ENCODE measurements at regions not wholly inside any gene's neighbourhood (a gene's known extent, or its start where the extent isn't known, plus 50 kb on each side); places are given as distances from the start of the nearest gene placed in this dataset.
"Not testable (repeated sequence)": the region's sequence is repeated elsewhere in the genome, so short reads cannot be mapped to it uniquely, and the experiment has no call there.

DNA sequence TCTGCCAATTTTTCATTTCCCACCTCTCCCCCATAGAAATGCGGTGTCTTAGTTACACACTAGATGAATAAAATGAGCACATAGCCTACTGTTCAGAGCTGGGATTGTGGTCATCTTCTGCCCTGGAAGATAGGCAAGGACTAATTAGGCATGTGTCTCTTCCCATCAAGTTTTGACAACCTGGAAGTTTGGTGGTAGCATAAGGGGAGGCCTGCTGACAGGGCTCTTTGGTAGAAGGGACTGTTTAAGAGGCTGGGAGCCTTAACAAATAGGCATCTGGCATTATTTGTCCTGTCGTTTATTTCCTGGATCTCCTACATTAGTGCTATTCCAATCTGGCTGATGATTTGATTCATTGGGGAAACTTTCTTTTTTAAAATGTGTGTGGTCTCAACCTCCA is 512.3 kb downstream of the ZNF385D start:
- DNase-seq (ENCODE audit: low read depth, low spot score) = no peak

DNA sequence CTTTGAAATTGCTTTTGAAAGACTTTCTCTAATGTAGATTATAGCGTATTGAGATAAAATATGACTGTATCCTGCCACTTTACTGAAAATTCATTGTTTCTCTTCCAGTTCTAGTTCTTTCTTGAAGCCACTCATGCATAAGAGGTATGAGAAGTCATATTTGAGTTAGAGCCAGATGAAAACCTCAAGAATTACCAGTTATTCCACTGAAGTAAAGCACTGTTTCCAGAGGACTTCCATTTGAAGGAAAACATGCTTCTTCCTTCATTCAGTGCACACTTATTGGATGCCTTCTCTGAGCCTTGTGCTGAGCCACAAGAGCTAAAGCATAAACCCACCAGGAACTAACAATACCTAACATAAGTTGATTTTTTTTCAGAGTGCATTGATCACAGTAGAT is 513.4 kb downstream of the ZNF385D start:
- no peak for DNase-seq (ENCODE audit: low read depth, low spot score)

DNA sequence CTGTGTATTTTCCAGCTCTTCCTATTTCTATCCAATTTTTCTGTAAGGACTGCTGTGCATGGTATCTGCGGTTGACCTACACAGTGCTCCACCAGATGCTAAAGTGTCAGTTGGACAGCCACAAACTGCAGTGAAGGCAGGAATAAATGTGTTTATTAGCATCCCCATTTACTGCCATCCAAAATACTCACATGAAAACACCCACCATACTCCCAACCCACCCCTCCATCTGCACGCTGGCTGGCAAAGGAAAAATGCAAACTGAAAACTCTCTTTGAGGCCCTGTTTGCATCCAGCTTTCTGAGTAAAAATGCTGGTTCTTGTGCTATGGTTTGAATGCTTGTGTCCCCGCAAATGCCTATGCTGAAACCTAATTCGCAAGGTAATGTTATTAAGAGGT is 515.5 kb downstream of the ZNF385D start:
- DNase-seq (ENCODE audit: low read depth, low spot score) = no peak

DNA sequence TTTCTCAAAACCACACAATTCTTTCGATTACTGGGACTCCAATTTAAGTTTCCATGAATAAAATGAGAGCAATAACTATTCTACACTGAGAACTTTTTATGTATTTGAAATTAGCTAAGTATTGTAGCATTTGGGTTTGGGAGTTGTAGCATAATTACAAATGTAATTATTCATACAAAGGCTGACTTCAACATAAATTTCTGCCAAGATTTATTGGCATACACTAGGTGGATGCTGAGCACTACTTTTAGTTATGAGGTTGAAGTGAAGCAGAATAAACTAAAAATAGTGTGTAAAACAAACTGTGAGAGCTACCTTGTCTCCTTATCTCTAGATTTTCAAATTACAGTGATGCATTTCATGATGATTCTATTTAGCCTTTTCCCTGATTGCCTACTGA is 516.1 kb downstream of the ZNF385D start:
- no peak for DNase-seq (ENCODE audit: low read depth, low spot score)

DNA sequence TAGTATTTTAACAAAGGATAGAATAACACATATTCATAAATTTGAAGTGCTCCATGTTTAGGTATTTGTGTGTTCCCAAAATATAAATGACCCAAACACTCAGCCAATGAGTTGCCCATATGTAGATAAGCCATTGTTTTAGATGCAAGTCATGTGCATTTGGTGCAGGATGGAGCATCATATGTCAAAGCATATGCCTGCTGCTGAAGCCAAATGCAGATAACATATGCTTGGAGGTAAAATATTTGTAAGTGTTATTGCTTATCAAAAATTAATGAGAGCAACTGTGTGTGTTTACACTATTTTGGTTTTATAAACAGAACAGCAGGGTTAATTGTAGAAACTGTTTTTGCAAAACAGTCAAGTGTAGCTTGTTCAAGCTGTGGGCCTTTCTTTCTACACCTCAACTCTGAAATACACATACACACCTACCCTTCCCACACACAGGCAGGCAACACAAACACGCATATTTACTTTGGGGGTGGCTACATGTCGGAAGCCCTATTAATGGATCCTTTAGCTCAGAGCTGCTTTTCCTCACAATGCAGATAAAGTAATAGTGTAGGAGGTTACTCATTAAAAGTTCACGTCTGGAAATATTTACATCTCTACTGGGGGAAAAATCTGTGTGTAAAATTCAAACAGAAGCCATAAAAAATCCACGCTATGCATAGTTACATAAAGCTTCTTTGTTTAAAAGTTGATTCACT is 521.4 kb downstream of the ZNF385D start:
- DNase-seq (ENCODE audit: low read depth, low spot score) = no peak

DNA sequence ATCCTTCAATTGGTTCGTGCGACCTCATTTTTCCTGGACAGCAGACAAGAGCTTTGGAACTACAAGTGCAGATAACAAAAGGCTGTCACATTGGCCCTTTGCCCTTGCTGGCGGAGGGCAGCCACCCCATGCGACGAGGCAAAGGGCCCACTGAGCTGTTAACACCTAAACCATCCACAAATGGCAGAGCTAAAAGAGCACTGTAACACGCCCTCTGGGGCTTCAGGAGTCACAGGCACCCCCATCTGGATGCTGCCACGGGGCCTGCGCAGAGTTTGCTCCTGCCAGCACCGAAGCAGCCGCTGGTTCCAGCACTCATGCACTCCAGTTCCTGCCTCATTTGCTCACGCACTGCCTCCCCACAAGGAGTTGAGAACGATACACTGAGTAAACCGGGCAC is 524.9 kb downstream of the ZNF385D start:
- DNase-seq (ENCODE audit: low read depth, low spot score) = no peak

DNA sequence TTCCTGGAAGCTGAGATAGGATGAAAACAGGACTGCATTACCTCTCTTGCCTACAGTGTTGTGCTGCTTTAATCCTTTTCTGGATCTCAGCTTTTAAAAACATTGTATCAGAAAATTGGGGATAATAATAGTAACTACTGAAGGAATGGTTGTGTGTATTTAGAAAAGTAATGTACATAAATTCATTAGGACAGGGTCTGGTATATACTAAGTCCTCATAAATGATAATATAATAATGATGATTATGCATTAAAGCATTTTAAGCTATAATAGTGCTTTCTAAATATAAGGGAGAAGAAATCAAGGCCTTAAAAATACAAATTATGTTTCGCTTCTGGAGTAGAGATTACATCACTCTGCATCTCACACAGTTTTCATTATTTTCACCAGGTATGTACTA is 530.1 kb downstream of the ZNF385D start:
- no peak for DNase-seq (ENCODE audit: low read depth, low spot score)

DNA sequence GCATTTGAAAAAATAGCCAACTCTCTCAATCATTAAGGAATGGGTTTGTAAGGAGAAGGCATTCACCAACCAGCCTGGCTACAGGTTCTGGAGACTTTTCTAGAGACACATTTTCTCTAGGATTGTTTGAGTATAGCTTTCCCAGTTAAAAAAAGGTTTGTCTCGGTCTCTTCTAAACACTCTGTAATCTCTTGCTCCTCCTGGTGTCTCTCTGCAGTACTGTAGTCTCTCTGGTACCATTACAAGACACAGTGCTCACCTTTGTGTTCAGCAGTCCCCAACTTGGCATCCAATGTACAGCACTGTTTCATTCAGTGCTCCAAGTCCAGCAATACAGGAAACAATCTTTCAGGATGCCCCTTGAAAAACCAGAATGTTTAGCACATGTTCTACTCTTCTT is 534.4 kb downstream of the ZNF385D start:
- no peak for DNase-seq (ENCODE audit: low read depth, low spot score)

DNA sequence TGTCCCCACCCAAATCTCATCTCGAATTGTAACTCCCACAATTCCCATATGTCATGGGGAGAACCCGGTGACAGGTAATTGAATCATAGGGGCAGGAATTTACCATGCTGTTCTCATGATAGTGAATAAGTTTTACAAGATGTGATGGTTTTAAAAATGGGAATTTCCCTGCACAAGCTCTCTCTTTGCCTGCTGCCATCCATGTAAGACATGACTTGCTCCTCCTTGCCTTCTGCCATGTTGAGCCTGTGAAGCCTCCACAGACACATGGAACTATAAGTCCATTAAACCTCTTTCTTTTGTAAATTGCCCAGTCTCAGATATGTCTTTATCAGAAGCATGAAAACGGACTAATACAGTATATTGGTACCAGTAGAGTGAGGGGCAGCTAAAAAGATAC is 546.9 kb downstream of the ZNF385D start:
- DNase-seq (ENCODE audit: low read depth, low spot score) = not testable (repeated sequence)

DNA sequence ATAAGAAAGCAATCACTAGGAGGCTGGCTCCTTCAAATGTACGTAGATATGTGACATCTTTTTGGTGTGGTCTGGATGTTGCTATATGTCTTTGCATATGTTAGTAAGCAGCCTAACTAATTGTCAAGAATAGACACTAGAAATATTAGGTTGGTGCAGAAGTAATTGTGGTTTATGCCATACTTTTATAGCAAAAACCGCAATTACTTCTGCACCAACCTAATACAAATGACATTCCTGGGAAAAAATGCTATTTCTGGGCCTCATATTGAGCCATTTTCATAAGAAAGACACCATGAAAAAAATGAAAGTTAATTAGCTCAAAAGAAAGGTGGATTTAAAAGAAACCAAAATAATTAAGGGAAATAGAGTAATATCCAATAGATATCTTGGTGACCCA is 555.8 kb downstream of the ZNF385D start:
- DNase-seq (ENCODE audit: low read depth, low spot score) = no peak

DNA sequence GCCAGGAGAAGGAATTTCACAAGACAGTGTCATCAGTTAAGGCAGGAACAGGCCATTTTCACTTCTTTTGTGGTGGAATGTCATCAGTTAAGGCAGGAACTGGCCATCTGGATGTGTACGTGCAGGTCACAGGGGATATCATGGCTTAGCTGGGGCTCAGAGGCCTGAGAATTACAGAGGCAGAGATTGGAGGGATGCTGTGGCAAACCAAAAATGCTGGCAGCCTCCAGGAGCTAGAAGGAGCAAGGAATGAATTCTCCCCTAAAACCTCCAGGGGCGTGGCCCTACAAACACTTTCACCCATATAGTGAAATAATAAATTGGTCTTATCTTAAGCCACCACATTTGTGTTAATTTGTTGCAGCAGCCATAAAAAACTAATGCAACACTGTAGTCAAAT is 557.0 kb downstream of the ZNF385D start:
- DNase-seq (ENCODE audit: low read depth, low spot score) = not testable (repeated sequence)

DNA sequence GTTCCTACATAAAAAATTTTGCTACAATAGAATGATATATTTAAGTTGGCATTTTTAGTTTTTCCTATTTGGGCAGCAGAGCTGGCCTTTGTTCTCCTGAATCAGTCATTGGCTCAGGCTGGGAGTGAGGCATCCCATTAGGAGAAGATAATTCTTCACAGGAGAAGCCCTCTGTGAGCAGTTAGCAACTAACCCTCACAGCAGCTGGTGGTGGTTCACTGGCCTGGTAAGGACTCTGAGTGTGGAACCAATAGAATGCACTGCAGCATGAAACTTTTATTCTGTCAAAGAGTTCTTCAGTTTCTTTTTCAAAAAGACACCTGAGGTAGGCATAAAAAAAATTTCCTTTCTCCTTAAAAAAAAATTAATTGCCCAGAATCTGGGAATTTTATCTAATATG is 562.6 kb downstream of the ZNF385D start:
- no peak for DNase-seq (ENCODE audit: low read depth, low spot score)

DNA sequence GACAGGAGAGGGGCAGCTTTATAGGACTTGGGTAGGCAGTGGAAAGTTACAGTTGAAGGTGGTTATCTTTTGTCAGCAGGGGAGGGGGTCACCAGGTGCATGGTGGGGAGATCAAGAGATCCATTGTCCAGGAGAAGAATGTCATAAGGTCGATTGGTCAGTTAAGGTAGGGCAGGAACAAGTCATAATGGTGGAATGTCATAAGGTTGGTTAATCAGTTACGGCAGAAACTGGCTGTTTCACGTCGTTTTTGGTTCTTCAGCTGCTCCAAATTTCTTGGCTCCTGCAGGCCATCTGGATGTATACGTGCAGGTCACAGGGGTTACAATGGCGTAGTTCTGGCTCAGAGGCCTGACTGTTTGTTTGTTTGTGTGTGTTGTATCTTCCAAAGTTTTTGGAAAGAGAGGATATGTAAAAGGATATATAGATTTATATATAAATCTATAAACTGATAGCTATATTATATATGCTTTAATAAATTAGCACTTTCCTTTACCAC is 565.1 kb downstream of the ZNF385D start:
- DNase-seq (ENCODE audit: low read depth, low spot score) = no peak

DNA sequence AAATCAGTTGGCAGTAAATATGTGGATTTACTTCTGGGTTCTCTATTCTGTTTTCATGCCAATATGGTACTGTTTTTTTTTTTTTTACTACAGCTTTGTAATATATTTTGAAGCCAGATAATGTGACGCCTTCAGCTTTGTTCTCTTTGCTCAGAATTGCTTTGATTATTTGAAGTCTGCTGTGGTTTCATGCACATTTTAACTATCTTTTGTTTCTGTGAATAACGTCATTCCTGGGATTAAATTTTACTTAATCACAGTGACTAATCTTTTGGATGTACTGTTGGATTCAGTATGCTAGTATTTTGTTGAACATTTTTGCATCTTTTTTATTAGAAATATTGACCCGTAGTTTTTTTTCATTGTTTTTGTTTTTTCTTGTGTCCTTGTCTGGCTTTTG is 576.5 kb downstream of the ZNF385D start:
- no peak for DNase-seq (ENCODE audit: low read depth, low spot score)

DNA sequence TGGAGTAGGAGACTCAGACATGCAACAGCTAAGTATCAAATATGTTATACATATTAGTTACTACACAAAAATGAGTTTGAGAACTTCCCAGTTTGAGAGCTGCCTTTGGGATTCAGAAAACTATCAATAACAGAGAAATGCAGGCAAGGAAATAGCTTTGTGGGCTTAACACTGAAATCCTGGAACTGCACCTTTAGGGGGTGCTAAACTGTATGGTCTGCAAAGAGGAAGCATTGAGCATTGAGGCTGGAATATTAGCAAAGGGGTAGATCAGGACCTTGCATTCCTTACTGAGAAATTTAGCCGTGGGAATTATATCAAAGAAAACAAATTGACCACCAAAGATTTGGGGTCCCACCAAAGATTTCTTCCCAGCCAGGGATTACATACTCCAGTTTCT is 580.0 kb downstream of the ZNF385D start:
- DNase-seq (ENCODE audit: low read depth, low spot score) = no peak

DNA sequence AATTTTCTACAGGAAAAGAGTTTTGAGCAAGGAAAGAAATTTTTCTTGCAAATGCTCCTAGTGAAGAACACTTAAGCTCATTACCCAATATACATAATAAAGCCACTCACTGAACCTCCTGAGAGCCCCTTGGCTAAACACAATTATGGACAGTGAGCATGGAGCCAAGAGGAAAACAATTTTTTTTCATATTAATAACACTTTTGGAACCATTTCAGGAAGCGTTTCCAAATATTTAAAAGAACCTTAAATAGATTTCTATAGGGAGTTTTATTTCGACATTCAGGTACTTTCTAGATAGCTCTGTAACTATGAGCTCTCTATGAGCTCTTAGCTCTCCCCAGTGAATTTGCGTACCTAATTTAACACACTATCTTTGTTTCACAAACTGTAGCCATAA is 581.1 kb downstream of the ZNF385D start:
- no peak for DNase-seq (ENCODE audit: low read depth, low spot score)

DNA sequence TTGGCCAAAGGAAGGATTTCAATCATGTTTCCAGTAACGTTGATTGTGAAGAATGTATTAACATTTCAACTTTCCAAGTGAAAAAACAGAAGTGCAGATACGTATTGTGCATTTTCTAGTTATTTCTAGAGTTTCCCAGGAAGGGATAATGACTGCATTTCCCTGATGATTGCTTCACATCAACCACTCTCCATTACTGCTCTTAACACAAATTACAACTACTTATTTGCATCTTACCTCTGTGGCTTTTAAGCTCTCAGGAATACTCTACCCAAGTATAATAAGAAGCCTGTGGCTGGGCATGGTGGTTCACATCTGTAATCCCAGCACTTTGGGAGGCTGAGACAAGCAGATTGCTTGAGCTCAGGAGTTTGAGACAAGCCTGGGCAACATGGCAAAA is 582.5 kb downstream of the ZNF385D start:
- DNase-seq (ENCODE audit: low read depth, low spot score) = no peak

DNA sequence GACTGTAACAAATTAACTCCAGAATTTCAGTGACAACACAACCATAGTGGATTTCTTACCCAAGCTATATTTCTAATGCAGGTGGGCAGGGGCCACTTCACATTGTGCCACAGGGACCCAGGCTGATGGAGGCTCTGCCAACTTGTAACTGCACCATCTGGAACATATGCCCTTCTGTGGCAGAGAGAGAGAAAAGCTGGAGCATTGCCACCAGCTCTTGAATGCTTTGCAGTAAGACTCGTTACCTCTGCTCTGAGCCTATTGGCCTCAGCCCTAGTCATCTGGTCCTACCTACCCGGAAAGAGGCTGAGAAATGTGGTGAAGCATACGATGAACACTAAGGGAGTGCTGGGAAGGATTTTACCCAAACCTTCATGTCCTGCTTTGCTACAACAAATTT is 587.1 kb downstream of the ZNF385D start:
- no peak for DNase-seq (ENCODE audit: low read depth, low spot score)

DNA sequence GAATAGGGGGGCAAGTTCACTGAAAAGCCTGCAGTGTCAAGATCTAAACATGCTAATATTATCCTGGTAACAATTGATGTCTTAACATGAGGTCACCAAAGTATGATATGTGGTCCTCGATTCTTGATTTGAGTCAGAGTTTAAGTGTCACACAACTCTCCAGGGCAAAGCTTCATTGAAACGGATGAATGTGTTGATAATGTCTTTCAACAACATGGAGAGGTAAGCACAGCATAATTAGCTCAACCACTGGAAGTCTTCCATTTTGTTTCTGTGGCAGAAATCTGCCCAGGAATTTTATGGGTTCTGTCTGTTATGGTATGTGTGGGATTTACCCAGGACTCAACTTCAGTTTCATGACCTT is 591.5 kb downstream of the ZNF385D start:
- no peak for DNase-seq (ENCODE audit: low read depth, low spot score)

DNA sequence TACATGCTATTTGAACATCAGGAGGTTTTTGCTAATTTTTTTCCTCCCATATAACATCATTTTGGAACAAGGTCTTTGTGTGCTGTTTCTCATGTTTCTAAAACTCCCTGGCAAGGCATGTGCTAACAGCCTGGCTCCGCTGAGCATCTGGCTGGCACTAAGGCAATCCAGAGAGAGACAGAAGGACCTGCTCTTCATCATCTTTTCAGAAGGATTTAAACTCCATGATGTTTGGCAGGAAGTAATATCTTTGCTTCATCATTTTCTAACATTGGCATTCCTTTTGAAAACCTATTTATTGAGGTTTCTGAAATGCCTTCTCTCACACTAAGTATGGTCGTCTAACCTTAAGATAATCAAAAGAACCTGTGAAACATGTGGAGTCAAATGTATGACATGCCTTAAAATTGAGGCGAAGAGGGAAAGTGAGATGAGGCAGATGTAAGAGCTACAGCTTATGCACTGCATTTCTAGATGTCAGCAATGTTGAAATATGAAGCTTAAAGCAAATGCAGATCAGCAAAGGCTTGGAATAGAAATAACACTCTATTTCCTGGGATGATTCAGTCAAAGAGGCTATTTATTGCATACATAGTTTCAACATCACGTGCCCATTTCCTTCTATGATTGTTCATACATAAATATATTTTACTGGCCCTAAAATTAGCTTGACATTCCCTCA is 592.0 kb downstream of the ZNF385D start:
- DNase-seq (ENCODE audit: low read depth, low spot score) = no peak

DNA sequence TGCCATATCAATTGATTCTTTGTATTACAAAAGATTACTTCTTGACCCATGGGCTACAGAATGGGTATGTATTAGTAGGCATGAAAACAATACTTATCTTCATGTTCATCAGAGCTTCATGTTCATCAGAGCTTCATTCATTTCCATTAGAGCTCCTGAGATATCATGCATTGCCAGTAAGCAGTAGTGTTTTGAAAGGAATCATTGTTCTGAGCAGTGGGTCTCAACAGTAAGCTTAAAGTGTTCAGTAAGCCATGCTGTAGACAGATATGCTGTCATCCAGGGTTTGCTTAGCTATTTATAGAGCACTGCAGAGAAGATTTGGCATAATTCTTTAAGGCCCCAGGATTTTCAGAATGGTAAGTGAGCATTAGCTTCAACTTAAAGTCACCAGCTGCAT is 596.1 kb downstream of the ZNF385D start:
- no peak for DNase-seq (ENCODE audit: low read depth, low spot score)

DNA sequence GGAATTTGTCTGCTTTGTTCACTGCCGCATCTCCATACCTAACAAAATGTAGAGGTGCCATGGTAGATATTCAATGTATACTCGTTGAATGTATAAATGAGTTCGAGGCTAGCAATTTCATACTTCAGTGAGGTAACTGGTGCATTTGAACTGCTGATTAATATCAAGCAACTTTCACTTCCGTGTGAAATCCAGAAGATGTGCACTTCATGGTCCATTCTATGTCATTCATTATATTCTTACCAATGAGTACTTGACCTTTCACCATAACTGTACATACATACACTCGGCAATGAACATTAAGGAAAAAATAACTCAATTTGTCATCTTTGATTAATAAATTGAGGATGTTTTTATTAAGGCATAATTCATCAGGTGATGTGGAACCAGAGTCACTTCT is 598.5 kb downstream of the ZNF385D start:
- no peak for DNase-seq (ENCODE audit: low read depth, low spot score)

DNA sequence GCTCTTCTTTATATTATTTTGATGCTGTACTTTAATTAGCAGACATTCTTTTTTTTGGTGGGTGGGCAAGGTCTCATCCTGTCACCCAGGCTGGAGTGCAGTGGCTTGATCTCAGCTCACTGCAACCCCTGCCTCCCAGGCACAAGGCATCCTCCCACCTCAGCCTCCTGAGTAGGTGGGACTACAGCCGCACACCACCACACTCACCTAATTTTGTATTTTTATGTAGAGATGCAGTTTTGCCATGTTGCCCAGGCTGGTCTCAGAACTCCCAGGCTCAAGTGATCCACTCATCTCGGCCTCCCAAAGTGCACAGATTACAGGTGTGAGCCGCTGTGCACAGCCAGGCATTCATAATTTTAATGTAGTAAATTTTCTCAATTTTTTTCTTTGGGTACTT is 608.1 kb downstream of the ZNF385D start:
- DNase-seq (ENCODE audit: low read depth, low spot score) = no peak

DNA sequence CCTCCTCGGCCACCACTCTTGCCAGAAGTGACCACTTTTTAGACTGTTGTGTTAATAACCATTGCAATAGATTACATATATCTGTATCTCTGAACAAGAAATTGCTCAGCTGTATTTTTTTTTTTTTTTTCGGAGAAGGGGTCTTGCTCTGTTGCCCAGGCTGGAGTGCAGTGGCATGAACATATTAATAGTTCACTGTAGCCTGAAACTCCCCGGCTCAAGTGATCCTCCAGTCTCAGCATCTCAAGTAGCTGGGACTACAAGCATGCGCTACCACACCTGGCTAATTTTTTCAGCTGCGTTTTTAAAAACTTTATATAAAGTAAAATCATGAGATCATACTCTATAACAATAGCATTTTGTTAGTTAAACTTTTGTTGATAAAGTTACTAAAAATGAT is 609.0 kb downstream of the ZNF385D start:
- no peak for DNase-seq (ENCODE audit: low read depth, low spot score)

Measured in brain pericyte (primary cell).